HG03342 (cell line): ENCODE measurements at regions not wholly inside any gene's neighbourhood (a gene's known extent, or its start where the extent isn't known, plus 50 kb on each side); places are given as distances from the start of the nearest gene placed in this dataset.

ENCODE experiments used
- ATAC-seq: cut with Tn5 transposase; IDR thresholded peaks from one replicate; pipeline ENCODE4 v1.9.1; 2021; ENCODE audit warnings: mild to moderate bottlenecking, moderate library complexity; ENCODE audit not compliant: unreplicated experiment

DNA sequence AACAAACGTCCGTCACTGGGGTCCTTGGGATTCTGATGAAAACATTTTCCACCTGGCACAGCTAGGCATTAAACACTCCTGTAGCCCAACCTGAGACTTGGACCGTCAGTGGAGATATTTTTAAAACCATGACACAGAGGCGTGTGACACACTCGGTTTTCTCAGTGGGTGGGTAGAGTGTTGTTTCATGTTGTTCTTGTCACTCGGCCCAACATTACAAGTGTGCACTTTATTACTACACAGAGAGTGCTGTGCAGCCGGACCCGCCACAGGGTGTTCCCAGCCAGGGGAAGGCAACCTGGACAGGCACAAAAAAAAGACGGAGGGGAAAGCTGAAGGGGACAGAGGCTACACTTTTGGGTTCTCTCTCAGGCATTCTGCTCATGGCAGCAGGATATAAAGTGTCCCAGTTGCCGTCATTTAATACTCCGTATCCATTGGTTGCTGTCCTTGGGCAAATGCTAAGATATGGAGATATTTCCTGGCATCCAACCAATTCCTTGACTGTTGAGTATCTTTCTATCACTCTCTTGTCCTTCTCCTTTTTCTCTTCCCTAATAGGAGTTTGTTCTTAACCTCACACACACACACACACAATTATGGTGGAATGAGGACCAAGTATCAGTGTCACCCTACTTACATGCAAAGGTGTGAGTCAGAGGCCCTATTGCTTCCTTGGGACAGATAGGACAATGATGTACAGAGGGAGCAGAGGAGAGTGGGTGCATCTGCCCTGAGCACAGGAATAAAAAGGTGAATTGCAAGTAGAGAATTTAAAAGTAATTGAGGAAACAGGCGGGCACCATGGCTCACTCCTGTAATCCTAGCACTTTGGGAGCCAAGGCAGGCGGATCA is 154.1 kb upstream of the SOX9 start:
- no peak for ATAC-seq

DNA sequence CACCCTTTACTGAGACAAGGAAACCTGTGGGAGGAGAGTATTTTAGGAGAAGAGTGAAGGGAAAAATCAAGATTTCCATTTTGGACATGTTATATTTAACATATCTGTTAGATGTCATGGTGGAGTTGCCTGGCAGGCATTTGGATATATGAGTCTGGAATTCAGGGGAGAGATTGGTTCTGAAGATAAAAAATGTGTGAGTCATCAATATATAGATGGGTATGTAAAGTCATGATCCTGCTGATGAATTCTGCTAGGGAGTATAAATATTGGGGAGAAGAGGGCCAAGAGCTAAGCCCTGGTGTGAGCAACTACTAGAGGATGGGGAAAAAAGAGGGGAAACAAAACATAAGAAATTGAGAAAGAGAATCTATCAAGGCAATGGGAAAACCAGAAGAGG is 151.3 kb upstream of the SOX9 start:
- ATAC-seq, result no peak

DNA sequence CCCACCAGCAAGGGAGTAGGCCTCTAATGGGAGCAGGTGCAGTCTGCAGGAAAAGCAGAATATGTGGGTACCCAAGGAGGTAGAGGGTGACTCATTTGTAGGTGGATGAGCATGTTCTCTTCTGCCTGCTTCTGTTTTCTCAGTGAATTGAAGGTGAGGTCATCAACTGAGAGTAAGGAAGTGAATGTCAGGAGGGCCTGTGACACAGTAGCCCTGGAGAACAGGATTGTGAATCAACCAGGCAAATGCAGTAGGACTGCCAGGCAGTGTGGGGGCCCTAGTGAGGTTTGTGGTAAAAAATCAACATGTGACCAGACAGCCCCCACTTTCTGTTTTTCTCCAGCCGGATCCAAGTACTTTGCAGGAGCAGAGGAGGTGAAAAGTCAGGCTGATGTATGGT is 150.5 kb upstream of the SOX9 start:
- no peak for ATAC-seq

DNA sequence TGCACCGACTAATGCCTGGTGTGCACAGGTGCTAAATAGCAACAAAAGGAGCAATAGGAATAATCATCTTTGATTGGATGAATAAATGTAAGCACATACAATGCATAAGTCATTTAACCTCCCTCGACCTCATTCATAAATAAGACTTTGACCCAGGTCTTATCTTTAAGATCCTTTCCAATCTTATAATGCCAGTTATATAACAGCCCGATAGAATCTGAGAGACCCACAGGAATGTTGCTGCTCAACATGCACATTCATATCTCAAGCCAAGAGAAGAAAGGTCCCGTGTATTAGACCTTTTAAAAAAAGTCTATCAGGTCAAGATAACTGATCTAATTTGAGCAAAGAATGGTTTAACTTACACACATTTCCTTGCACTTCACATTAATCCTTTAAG is 146.8 kb upstream of the SOX9 start:
- no peak for ATAC-seq

DNA sequence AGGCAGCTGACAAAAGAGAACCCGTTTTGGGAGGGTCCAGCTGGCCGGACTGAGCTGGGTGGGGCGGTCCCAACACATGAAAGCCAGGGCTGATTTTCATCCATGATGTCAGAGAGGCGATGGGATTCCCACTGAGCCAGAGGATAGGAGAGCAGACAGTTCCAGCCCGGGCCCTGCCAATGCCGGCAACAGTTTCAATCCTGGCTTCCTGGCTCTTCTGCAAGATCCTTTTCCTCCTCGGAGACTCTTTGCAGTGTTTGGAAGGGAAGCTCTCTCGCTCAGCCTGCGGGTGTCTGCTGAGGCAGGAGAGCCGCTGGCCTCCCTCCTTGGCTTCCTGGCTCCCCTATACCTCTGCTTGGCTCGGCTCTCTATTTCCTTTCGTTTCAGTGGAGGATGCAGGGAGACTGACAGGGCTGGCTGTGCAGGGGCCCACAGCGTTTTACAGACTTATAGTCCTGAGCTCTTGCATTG is 145.5 kb upstream of the SOX9 start:
- no peak for ATAC-seq

DNA sequence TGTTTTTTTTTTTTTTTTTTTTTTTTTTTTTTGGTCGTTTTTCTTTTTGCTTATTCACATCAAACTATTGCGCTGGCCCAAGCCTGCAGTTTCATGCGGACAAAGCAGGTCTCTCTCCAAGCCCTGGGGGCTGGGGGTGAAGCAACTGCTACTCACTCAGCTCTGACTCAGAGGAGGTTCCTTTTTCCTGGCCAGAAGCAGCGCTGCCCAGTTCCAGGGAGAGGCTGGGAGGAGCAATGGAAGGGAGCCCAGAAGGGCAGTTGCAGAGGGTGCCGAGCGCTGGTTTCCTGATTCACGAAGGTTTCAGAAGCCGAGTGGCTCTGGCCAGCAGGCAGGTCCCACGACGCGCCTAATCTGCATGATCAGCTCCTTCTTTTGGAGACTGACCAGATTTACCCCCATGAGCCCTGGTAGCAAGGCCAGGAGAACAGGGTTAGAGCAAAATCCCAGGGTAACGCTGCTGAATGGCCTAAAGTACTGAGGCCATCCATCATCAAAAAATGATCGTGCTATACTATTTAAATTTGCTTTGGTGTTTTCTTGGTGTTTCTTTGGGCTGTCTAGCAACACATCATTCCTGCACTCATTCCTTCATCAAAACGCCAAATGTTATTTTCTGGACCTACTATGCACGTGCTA is 144.7 kb upstream of the SOX9 start:
- no peak for ATAC-seq

DNA sequence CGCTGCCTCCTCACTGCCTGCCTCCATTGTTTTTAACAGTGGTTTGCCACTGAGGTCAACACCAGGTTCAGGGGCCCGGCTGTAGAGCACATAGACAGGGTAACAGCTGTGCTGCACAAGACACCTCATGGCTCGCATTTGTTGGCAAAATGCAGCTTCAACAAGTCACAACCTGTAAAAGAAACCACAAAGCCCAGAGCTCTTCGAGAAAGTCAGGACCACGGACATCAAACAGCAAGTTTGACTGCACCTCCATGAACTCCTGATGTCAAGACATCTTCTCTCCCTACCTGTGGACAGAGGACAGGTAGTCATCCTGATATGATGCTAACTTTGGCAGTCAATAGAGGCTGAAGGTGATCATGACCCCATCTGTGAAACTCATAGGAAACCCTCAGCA is 142.4 kb upstream of the SOX9 start:
- ATAC-seq, result no peak

DNA sequence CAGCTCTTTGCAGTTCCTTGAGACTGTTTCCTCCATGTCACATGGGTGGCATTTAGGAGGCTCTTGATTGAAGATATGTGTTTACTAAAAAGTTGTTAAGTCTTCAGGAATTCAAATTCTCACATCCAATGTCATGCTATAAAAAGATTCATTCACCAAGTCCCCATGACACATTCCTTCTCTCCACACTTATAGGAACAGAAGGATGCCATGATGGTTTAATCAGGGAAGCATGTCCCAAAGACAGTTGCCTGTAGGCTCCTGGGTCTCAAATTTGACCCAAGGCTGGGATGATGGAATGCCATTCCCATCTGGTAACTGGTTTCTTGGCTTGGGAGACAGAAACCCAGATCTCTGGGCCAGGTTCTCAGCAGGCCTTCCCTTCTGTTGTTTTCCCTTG is 140.6 kb upstream of the SOX9 start:
- ATAC-seq, result no peak

DNA sequence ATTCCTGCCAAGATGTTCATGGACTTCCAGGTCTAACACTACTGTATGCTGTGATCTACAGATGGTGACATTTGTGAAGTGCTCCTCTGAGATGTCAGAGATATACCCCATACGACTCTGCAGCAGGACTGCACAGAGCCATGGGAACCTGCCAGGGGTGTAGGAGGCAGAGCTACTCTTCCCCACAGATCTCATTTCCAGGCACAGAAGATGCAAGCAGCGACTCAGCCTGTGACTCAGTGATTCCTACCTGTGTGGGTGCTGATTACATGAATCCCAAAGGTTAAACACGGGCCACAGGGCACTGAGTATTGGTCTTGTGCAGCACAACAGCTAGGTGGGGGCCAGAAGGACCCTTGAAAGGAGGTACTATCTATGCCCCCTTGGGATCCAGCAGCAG is 137.0 kb upstream of the SOX9 start:
- ATAC-seq, result no peak

DNA sequence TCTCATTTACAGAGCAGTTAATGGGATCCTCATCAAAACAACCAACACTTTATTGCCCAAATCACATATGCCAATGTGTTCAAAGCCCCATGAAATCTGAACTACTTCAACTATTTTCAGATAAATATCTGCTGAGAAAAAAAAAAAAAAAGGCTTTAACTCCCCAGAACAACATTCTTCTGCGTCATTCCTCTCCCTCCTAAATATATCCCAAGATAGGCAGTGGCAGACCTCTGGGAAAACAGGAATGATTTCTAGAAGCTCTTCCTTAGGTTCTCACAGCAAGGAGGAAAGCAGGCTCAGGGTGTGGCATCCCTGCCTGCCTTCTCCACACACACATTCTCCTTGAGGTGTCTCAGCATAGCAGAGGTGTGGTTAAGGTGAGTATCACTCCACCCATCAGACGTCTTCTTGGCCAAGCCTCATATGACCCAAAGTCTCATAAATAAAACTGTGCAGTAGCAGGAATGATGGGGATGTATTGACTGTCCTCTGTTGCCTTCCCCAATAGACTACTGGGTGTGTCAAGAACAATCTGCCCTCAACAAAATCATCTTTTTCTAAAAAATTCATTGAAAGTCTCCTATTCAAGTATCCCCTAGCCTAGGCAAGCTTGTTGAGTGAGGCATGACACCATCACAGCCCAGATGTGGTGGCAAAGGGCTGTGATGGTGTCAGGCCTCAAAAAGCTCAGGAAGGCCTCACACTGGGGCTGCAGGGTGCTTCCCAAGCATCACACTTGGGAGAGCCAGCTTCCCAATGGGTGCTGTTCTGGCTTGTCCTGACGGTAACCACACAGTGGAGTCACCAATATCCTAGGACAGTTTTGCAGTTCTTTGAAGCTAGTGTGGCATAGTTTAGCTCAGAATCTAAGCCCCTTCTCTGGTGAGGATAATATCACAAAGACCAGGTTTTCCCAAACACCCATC is 135.4 kb upstream of the SOX9 start:
- ATAC-seq, result no peak

DNA sequence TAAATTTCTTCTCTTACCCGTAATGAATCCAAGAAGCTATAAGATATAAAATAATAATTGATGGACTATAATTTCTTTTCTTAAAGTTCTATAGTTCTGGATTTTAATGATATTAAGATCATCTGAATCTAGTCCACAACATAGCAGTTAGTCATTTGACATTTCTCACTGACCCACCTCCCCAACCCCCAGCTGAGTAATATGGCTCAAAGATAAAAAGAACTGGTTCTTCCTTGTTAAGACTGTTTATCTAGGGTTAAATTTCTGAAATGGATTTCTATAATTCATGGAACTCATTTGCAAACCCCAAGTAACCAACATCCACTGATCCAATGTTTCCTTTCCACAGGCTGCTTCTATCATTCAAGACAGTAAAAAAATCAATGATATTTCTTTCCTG is 133.9 kb upstream of the SOX9 start:
- no peak for ATAC-seq

DNA sequence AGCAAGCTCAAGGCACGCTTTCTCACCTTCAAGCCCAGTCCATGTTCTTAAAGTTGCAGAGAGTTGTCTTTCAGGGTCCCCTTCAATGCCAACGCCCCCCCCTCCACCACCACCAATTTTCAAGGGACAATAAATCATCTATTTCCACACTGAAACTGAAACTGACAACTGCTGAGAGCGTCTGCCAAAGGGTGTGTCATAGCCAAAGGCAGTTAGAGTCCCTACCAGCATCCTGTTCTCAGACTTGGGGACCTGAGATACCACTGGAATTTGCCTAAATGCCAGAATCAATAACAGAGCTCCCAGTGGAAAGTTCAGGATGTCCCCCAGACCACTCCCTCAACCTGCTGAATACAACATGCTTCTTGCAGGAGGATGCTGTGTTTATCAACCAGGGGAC is 133.2 kb upstream of the SOX9 start:
- ATAC-seq, result no peak

DNA sequence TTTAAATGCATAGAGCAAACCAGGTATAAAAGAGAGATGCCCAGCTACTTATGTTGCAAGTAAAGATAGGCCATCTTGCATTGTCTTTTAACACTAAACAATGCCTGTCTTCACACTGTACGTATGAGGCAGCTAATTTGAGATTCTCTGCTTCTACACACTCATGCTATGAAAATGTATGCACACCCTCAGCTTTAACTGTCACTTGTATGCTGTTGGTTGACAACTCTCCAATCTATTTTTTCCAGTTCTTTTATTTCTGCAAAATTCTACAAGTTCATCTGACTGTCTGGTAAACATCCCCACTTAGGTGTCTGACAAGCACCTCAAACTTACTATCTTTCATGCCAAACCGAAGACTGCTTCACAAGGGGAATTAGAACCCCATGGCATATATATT is 131.7 kb upstream of the SOX9 start:
- ATAC-seq, result no peak

DNA sequence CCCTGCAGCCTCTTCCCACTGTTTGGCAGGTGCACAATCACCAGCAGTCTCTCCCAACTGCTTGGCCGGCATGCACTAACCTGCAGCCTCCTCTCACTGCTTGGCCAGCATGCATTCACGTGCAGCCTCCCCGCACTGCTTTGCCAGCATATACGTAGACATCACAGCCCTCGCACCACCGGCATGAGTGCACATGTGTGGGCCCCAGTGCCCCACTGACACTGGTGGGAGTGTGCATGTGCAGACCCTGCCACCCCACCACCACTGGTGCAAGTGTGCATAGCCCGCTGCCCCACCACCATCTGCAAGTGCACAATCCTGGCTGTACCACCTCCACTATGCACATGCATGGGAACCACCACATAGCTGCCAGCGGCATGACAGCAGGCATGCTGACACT is 127.5 kb upstream of the SOX9 start:
- no peak for ATAC-seq

DNA sequence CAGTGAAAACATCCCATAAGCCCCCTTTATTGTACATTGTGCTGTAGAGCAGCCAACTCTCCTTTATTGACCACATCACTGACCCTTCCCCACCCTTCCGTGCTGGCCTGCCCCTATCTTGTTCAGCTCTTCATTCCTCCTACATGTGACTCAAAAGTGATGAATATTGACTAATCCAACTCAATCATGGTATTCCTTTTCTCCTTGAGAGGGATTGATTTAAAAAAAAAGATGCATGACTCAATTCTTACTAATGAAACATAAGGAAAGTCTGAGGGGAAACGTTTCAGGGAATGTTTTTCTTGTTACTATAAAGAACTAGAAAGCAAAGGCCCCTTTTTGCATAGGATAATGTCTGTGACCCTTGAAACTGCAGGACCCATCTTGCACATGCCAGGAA is 125.2 kb upstream of the SOX9 start:
- ATAC-seq, result no peak

DNA sequence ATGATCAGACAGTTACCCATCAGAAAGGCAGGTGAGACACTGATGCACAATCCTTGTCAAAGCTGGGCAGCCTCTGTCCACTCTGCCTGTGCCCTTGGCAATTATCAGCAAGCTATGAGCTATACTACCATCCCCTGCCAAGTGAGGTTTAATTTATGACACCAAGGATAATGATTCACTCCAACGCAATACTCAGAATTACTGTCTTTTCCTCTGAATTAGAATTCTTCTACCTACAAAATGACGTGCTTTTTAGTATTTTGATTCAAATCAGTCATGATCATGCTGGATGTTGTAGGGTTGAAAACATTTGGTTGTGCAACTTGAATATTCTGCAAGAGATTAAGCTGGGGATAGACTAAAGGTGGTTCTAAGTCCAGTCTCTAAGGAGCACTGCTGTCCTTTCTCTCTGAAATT is 116.8 kb upstream of the SOX9 start:
- ATAC-seq, result no peak

DNA sequence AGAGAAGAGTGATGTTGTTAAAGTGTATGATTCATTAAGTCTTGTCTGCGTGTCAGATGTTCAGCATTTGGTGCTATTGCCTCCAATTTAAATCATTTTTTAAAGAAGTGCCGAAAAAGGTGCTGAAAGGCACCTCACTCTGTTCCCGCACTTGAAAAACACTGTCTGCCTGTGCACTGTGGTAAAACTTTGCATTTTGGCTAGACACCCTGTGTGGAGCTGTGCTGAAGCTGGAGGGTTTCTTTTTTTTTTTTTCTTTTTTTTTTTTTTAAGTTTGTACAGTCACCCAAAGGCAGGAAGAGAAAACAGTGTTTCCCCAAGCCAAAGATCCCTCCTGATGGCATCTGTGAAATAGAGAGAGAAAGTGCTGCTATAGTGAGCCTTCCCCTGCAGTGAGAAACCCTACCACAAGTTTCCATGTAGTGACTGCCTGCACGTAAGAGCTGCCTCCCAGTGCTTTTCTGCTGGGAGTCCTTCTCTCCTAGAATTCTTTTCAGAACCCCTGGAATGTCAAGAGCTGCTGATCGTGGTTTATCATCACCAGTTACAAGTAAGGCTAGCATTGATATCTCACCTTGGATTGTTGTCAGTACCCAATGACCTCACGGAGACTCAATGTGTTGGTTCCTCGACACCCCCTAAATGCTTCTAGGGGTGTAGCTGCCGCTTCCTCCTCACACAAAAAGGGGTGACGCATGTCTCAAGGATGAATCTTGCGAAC is 116.0 kb upstream of the SOX9 start:
- ATAC-seq, result peak; percentile 48

DNA sequence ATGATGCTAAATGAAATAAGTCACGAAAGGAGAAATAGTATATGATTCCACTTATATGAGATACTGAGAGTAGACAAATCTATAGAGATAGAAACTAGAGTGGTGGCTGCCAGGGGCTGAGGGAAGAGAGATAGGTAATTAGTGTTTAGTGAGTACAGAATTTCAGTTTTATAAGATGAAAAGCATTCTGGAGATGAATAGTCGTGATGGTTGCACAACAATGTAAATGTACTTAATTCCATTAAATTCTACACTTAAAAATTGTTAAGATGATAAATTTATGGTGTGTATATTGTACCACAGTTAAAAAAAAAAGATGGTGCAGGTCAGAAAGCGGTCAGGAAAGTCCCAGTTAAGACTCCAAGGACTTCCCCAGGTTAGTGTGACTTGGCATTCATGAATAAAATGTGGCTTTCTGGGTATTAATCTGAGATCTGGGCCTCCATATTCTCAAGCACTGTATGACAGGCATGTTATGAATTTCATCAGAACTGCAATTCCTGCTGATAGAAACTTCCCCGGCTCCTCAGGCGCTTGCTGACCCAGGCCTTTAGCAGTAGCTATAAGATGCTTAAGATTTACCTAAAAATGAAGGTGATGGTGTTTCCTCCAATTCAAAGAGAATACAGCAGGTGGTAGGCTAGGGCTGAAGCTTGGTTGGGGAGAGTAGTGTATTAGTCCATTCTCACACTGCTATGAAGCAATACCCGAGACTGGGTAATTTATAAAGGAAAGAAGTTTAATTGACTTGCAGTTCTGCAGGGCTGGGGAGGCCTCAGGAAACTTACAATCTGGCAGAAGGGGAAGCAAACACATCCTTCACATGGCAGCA is 115.3 kb upstream of the SOX9 start:
- ATAC-seq, result peak; percentile 53

DNA sequence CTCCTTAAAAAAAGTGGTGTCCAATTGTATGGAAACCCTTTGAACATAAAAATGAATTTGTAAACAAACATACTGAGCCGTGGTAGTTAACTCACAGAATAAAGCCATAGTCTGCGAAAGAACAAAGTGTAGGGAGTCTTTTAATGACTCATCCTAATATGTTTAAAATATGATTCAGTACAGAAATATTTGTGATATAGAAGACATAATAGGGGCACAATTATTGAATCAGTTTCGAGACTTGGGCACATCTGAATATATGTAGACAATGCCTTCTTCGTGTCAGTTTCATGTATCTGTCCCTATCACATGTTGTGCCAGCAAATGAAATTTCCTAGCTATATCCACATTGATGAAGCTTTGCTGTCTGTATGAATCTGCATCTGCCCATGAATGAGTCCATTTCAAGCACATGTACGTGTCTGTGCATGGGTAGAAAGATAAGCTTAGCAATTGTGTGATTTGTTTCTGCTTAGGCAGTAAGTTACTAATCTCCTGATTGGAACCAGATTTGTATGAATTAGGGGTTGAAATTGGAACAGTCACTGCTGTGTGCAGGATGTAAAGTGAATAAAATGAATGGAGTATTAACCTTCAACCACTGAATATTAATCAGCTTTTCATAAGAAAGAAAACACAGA is 112.5 kb upstream of the SOX9 start:
- ATAC-seq, result no peak
